SK-N-MC (cell line): ENCODE measurements at regions not wholly inside any gene's neighbourhood (a gene's known extent, or its start where the extent isn't known, plus 50 kb on each side); places are given as distances from the start of the nearest gene placed in this dataset.

Experiments used
- DNase-seq: peaks from one replicate; pipeline ENCODE4 v3.0.0-alpha.2; 2011; ENCODE audit warnings: low read depth, low spot score
- H3K27ac ChIP-seq: fragments of 200-600 bp; sonication (generic); 2 replicates; pipeline ENCODE4 v1.5.1; 2016; ENCODE audit warnings: mixed run types
- H3K36me3 ChIP-seq: fragments of 200-600 bp; sonication (generic); 2 replicates; pipeline ENCODE4 v1.6.1; 2017; ENCODE audit warnings: antibody characterized with exemption, low read length, mixed read lengths; ENCODE audit not compliant: insufficient read depth
- H3K4me3 ChIP-seq: fragments of 200-600 bp; sonication (generic); 2 replicates; pipeline ENCODE4 v1.5.1; 2016
- H3K9ac ChIP-seq: fragments of 200-600 bp; sonication (generic); 2 replicates; pipeline ENCODE4 v1.8.0; 2017; ENCODE audit warnings: mixed run types, mixed read lengths; ENCODE audit not compliant: insufficient read length
- H3K9me3 ChIP-seq: fragments of 200-600 bp; sonication (generic); 2 replicates; pipeline ENCODE4 v1.6.1; 2017; ENCODE audit warnings: low read depth, mild to moderate bottlenecking, antibody characterized with exemption, low read length, moderate library complexity, mixed read lengths
- EZH2 ChIP-seq: fragments of 200-600 bp; sonication (generic); IDR thresholded peaks from one replicate; pipeline ENCODE4 v1.6.1; 2017; ENCODE audit warnings: antibody characterized with exemption
- FOXP2 ChIP-seq: optimal IDR thresholded peaks from 2 replicates; pipeline ENCODE3; 2011; ENCODE audit warnings: mild to moderate bottlenecking, moderate library complexity; ENCODE audit not compliant: insufficient read depth; ENCODE audit errors: extremely low read length, control extremely low read depth
- POLR2AphosphoS5 ChIP-seq: IDR thresholded peaks from 2 replicates; pipeline ENCODE4 v1.6.1; 2012; ENCODE audit warnings: mild to moderate bottlenecking, low read depth, low read length, borderline replicate concordance

GRCh38 chr9:115213818-115214334, 95.9 kb upstream of the TNC start:
- H3K9ac ChIP-seq, result no peak overlapping the region
- no peak for DNase-seq
- no peaks in the 10 kb centered on the region for H3K36me3 ChIP-seq
- no peak overlapping the region for H3K4me3 ChIP-seq
- TF ChIP-seq FOXP2 (no peak), POLR2AphosphoS5 (no peak), EZH2 (no peak)
- H3K9me3 ChIP-seq, result no peaks in the 10 kb centered on the region
- H3K27ac ChIP-seq, result no peak overlapping the region

DNA sequence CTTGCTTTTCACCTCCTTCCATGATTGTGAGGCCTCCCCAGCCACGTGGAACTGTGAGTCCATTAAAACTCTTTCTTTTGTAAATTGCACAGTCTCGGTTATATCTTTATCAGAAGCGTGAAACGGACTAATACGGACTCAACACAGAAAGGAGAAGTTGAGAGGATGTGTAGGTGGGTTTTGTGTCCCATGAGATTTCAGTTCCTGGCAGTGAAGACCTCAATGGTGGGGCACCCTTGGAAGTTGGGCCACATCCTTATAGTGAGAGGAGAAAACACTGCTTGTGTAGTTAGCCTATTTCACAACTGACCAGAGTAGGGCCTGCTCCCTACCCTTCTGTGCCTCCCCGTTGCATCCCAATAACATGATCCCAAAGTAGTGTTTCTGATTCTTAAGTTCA, 98.9 kb upstream of the TNC start:
- H3K4me3 ChIP-seq, result no peak overlapping the region
- H3K9me3 ChIP-seq, result no peaks in the 10 kb centered on the region
- no peaks in the 10 kb centered on the region for H3K36me3 ChIP-seq
- no peak overlapping the region for H3K27ac ChIP-seq
- H3K9ac ChIP-seq, result no peak overlapping the region
- no peak for DNase-seq
- TF ChIP-seq EZH2 (no peak), POLR2AphosphoS5 (no peak), FOXP2 (no peak)

DNA sequence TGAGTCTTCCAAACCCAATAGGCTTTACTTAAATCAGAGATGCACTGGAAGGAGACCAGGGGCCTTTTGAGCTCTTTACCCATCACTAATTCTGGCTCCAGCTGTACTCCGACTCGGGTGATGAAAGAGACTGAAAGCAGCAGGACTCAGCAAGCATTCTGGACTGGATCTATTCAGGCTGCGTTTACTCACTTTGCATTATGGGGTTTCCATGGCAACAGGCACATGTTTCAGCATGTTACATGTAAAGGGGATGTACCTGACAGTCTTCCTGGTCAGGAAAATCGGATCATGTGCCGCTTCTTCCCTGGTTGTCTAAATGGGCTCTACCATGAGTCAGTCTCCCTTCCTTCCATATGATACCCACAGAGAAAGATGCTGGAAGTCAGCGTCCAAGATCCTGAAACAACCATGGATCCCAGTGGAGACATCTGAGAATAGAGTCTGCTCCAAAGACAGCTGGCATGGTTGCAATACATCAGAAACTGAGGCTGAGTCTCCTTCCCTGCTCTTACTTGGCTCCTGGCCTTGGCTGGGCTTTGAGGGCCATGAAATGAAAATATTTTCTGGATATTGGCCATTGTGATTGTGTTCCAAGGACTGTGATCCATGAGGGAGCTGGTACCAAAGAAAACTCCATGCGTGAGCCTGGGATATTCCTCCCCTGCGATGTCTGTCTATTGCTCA, 102.5 kb upstream of the TNC start:
- TF ChIP-seq EZH2 (no peak), POLR2AphosphoS5 (no peak), FOXP2 (no peak)
- Histone ChIP-seq H3K4me3 (no peak overlapping the region), H3K9ac (no peak overlapping the region), H3K36me3 (no peaks in the 10 kb centered on the region), H3K9me3 (no peaks in the 10 kb centered on the region), H3K27ac (peak overlapping the region; percentile 63; the same call in 1 of the 2 replicates)
- no peak for DNase-seq

DNA sequence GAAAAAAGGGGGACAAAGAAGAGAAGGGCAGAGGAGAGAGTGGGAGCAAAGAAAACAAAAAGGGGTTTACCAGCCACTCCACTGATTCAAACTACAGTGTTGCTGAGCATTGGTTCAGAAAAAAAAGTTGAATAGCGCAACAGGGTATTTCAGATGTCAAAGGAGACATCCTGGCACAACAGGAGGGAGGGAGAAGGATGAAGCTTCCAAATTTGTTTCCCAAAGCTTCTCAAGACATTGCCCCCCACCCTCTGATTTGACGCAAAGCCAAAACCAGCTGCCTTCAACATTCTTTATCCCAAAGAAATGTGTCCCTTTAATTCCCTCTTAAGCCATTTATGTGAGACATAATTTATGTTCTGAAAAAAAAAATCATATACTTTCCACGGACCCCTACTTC, 105.5 kb upstream of the TNC start:
- H3K9me3 ChIP-seq, result no peaks in the 10 kb centered on the region
- H3K27ac ChIP-seq, result no peak overlapping the region
- no peak overlapping the region for H3K4me3 ChIP-seq
- no peak overlapping the region for H3K9ac ChIP-seq
- TF ChIP-seq POLR2AphosphoS5 (no peak), FOXP2 (no peak), EZH2 (no peak)
- DNase-seq, result no peak
- H3K36me3 ChIP-seq, result no peaks in the 10 kb centered on the region

DNA sequence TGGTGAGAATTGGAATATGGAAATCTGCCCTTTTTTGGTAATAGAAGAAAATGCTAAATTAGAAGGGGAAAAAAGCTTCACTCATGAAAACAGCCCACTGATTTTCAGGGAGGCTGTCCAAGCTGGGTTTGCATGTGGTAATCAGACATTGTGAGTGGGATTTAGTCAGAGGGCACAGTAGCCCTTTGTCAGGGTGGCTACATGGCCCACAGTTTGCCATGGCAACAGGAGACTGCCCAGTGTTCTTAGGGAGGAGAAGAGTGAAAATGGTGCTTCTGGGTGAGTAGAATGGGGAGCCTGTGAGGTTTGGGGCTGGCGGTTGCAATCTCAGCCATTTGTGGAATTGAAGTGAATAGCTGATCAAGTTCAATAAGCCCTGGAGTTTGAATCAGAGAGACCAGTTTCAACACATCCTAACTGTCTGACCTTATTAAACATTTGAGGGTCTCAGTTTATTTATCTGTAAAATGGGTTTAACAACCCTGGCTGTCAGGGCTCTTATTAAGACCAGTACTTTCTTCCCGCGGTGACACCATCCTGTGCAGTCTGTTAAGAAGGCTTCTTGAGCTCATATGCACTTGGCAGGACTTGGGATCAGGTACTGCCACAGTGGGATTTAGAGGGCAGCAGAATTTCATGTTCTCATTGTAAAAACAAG, 107.6 kb upstream of the TNC start:
- Histone ChIP-seq H3K36me3 (no peaks in the 10 kb centered on the region), H3K9me3 (no peaks in the 10 kb centered on the region), H3K27ac (no peak overlapping the region), H3K9ac (no peak overlapping the region), H3K4me3 (no peak overlapping the region)
- no peak for DNase-seq
- TF ChIP-seq FOXP2 (no peak), POLR2AphosphoS5 (no peak), EZH2 (no peak)

DNA sequence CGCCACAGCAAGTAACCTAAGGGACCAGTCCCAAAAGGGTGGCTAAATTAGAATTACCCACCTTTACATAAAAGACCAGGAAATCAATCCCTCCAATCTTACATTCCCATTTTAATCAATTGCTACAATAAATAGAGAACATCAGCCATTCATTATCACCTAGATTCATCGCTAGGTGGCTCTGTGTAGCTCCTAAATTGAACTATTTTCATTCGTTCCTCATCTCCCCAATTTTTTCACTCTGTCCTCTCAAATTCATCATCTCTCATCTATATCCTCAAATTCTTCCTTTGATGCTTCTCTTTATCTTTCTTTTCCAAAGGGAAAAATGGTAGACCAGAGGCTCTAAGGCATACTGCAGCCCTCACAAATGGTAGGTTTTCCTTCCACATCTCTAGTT, 108.2 kb upstream of the TNC start:
- no peak overlapping the region for H3K4me3 ChIP-seq
- no peaks in the 10 kb centered on the region for H3K9me3 ChIP-seq
- DNase-seq, result no peak
- TF ChIP-seq EZH2 (no peak), FOXP2 (no peak), POLR2AphosphoS5 (no peak)
- no peak overlapping the region for H3K9ac ChIP-seq
- H3K27ac ChIP-seq, result no peak overlapping the region
- no peaks in the 10 kb centered on the region for H3K36me3 ChIP-seq

- no peak overlapping the region for H3K27ac ChIP-seq
- no peaks in the 10 kb centered on the region for H3K9me3 ChIP-seq
- H3K36me3 ChIP-seq, result no peaks in the 10 kb centered on the region
- no peak for TF ChIP-seq FOXP2
- TF ChIP-seq EZH2, result no peak
- TF ChIP-seq POLR2AphosphoS5, result no peak
- no peak for DNase-seq
- no peak overlapping the region for H3K9ac ChIP-seq
- no peak overlapping the region for H3K4me3 ChIP-seq
Measured at GRCh38 chr9:115229496-115229895, 111.5 kb upstream of the TNC start.

- H3K4me3 ChIP-seq, result peak overlapping the region; percentile 45
- H3K27ac ChIP-seq, result peak overlapping the region; percentile 98
- no peaks in the 10 kb centered on the region for H3K9me3 ChIP-seq
- DNase-seq, result no peak
- H3K36me3 ChIP-seq, result no peaks in the 10 kb centered on the region
- peak overlapping the region; percentile 67 for H3K9ac ChIP-seq
- TF ChIP-seq FOXP2, result no peak
- no peak for TF ChIP-seq EZH2
- TF ChIP-seq POLR2AphosphoS5, result no peak; the same call in 1 of the 2 replicates
Measured at GRCh38 chr9:115230924-115231515, 113.1 kb upstream of the TNC start.
